ENCODE measurements at regions not wholly inside any gene's neighbourhood (a gene's known extent, or its start where the extent isn't known, plus 50 kb on each side); places are given as distances from the start of the nearest gene placed in this dataset.

DNA sequence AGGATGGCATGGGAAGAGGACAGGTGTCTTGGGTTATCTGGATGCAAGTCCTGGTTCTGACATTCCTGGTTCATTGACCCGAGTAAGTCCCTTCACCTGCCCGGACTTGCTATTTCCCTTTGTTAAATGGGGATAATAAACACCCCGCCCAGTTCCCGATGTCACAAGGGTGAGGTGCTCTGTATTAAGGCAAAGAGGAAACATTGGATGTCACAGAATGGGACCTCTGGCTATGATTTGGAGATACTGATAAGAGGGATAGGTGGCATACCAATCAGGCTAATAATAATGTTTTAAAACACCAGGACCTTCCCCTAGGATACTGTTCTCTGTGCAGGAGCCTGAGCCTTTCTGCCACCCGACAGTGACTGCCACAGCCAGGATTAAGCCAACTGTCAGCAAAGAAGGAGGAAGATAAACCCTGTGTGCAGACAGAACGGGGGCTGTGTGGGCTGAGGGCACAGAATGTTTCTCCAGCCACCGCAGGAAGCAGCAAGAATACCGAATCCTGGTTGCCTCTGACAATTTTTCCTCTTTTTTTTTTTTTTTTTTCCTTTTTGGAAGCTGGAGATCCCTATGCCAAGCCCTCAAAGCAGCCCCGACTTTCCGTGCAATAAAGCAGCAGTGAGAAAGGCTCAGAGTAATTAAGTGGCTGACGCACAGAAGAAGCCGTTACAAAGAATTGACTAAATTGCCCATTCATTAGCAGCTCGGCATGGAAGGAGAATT, 336.6 kb downstream of the SMAD2 start:
- no peak for DNase-seq

DNA sequence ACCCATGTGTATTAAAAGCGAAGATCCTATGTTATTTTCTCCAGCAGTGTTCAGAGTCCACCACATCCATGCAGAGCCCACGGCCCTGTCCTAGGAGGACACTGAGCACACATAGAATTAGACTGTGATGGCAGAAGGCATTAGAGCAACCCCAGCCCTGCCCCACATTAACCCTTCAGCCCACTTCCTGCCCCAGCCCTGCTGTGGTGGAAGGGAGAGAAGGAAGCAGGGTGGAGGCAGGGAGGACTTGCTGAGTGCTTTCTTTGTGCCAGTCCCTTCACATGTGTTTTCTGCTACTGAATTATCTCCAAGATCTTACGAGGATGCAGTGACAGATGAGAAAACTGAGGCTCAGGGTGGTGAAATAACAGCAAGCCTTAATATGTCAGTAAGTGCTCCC, 339.0 kb downstream of the SMAD2 start:
- no peak for DNase-seq

DNA sequence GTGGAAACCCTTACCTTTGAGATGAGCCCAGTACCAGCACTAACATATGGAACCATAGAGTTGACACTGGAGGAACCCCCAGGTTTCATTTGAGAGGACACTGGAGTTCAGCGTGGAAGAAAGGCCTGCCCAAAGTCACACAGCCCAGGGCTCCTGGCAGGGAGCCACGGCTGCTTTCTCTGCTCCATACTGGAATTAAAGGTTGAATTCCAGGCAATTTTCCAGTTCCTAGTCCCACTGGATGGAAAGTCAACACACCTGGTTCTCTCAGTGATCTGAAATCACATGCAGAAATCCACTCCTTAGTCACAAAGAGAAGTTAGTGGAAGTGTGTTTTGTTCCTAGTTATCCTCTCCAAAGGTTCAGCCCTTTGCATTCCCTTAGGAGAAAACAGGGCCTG, 336.1 kb upstream of the SKOR2 start:
- DNase-seq: no peak

DNA sequence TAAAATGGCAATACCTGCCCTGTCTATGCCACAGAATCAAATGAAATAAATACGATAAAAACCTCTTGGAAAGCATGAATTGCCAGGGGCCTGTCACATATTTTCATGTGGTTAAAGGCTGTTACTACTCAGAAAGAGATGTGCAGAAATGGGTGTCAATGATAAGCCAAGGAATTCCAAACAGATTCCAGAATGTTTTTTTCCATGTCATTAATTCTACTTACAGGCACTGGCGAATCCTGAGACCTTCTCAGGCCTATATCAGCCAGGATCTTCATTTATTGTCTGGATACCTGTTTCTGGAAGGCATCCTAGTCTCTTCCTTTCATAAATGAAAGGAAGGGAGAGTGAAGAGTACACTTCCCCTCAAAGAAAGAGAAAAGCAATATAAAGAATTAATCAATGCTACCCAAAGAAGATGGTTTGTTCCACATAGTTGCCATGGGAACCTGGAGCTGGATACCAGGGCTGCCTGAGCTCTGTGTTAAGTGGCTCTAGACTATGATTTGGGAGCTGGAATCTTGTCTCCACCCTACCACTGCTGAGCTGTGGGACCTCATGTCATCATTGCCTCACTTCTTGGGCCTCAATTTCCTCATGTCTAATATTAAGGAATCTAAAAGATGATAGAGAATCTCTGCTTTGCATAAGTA, 335.1 kb upstream of the SKOR2 start:
- no peak for DNase-seq

DNA sequence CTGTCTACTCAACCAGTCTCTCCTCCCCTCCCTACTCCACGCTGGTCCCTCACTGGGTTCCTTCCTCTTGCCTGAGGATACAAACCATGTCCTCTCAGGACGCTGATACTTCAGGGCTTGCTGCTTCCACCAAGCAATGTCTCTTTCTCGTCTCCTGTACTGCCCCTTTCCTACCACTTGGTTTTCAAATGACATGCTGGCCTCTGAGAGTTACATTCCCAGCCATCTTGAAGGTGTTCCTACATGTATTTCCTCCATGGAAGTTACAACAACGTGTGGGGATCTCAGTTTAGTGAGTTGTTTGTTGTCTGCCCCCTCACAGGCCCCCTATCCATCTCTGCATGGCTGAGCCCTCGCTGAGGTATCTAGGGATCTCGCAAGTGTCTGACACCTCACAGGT, 334.5 kb upstream of the SKOR2 start:
- no peak for DNase-seq

DNA sequence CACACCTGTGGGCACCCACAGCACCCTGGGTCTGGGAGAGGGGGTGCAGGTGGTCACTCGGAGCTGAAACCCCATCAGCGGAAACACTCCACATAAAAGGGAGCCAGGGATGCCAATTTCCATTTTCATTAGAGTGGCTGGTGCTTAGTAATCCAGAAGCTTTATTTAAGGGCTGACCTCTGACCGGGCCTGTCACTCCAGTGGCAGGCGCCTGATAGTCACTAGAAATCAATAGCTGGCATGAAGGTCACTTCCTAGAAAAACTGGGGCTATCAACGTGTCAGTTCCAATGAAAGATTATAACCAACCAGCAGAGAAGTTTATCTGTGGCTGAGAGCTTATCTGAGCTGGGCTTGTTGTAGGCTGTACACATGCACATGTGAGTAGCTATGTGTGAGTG, 333.7 kb upstream of the SKOR2 start:
- peak; percentile 2 for DNase-seq

DNA sequence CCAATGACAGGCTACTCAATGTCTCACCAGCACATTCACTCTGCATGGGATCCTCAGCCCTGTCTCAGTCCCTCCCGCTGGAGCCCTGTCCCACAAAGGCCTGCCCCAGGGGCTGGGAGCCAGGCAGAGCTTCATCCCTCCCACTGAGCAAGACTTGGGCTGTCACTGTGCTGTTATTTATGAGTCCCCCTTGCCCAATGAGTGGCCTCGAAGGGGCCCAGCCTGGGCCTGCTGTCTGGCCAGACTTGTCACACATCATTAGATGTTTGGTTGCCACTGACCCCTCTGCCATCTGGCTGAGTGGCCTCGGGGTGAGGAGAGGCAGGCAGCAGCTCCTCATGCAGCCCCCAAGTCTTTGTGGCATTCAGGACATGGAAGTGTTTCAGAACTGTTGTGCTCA, 330.6 kb upstream of the SKOR2 start:
- DNase-seq: no peak

DNA sequence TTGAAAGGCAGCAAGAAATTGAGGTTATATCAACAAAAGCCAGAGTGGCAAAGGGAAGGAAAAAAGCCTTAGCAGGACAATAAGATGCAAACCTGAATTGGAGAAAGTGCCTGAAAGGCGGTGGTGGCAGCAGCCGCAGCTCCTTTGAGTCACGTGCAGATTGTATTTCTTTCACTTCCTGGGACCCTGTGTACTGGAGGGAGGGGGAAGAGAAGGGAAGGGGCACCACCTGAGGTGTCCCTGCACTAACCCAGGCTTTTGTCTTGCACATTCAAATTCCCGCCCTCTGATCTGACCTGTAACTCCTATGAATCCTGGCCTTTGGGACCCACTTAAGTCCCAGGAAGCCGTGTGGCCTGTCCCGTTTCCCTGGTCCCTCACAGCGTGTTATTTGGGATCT, 326.1 kb upstream of the SKOR2 start:
- no peak for DNase-seq

DNA sequence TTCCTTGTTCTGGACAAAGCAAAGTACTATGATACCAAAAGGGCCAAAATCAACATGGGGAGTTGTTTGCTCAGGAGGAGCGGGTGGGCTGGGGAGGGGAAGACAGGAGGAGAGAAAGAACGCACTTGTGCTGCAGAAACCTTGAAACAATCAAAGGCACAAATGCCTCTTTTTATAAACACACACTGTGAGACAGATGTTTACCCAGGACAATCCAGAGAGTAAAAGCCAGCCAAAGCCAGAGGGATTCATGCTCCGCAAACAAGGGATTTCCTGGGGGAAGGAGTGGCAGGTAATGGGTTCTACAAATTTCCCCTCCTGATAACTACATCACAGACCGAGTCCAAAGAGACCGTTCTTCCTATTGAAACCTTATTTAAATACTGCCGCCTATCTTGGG, 323.5 kb upstream of the SKOR2 start:
- DNase-seq: no peak

DNA sequence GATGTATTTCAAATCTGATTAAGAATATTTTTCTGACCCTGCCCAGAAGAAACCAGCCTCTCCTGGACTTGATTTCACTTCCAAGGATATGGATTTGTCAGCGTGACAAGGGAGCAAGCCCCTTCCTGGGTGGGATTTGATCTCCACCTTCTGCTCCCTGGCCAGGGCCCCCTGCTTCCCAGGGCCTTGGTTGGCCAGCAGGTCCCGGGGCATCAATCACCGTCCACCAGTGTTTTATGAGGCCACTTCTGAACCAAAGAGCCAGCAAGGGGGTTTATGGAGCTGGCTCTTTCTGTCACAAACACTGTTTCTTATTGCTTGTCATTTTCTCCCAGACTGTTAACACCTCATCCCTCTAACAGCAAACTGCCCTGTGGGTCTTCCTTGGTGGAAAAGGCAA, 320.5 kb upstream of the SKOR2 start:
- no peak for DNase-seq

DNA sequence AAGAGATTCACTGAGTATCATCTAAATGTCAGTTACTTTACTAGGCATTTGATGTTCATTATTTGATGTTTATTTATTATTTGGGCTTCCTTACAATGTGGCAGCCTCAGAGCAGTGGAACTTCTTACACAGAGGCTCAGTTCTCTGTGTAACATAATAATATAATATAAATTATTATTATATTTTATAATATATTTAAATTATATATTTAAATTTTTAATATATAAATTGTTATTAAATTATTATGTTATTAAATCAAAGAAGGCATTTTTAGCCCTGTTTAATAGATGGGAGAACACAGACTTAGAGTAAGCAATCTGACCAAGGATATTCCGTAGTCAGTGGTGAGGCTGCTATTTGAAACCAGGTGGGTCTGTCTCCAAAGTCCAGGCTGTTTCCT, 315.3 kb upstream of the SKOR2 start:
- DNase-seq: no peak

DNA sequence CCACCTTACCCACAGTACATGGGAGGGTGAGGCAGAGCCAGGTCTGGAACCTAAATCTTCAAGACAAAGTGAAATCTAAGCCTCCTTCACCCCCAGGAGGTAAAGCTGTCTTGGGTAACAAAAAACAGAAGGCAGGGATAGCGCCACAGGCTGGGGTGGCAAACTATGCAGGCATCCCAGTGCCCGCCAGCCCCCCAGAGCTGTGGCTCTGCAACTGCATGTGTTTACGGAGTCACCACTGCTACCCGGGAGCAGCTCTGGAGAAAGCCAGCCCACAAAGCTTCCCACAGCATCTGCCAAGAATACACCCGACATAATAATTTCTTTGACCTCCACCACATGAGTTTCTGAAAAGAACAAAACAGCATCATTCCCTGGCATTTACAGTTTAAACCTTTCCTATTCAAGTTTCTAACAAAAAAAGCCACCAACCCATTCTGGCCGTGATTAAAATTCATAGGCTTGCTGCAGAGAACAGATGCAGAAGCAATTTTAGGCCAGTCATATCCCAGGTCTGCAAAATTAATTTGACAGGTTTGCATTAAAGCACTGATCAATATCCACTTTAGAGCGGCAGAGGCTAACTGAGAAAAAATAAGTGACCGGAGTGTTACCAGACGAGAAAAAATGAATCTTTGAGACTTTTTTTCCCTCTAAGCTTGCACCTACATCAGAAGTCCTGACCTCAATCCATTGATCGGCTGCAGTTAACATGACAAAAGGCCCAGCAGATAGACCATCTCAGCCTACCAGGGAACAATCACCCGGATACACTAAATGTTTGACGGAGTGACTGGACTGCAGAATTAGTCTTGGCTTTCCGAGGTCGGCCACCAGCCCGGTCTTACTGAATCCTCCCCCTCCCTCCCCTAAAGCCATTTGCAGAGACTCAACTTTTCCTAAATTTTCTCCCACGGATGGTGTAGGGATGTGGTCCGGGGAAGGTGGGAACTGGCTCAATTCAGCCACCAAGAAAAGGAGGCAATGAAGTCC, 309.6 kb upstream of the SKOR2 start:
- DNase-seq: no peak

DNA sequence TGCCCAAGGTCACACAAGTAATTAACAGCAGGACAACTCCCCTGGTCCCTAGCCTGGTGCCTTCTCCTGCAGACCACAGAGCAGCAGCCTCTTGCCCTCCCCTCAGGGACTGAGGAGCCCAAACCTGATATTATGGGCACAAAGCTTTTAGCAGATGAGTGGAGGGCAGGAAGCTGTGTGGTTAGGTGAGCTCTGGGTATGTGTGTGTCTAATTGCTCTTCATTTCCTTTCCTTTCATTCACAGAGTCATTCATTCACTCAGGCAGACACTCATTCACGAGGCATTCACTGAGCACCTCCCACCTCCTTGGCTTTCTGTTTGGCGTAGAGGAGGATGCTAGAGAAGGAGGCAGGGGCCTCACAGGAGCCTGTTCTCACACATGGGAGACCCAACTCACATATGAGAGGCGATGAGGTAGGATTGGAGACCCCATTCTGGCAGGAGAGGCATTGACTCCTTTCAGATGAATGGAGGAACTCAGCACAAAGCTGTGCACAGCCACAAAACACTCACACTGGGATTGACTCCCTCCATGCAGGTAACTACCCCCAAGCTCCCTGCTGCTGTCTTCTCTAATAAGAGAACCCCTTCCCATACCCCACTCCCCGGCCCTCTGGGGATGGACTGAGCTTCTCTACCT, 306.8 kb upstream of the SKOR2 start:
- no peak for DNase-seq

DNA sequence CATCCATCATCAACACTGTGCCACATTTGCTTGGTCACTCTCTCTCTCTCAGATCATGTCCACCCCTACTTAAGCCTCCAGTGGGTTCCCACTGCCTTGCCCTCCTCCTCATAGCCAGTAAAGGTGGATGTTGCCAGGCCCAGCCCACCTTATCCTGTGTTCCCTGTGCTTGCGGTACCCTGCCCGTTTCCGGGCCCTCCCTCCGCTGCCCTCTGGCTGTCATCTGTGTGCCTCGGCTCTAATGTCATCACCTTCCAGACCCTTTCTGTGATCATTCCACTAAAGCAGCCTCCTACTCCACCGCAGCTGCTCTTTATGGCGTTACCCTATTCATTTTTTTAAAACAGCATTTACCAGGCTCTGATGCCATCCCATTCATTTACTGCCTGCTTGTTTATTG, 305.7 kb upstream of the SKOR2 start:
- DNase-seq: no peak

DNA sequence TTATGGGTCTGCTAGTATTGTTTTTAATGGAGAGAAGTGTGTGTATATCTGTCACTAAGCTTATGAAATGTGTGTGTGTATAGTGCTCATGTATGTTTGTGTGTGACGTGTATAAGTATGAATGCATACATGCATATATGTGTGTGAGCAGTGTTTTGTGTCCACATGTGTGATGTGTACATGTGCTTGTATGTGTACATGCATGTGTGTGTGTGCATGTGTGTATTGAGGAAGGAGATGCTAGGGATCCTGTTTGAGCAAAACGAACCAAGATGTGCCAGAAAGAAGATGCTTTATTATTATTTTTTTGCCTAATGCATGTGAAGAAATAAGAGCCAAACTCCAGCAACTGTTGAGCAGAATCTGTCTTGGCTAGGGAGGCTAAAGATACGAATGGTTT, 301.3 kb upstream of the SKOR2 start:
- DNase-seq: no peak

DNA sequence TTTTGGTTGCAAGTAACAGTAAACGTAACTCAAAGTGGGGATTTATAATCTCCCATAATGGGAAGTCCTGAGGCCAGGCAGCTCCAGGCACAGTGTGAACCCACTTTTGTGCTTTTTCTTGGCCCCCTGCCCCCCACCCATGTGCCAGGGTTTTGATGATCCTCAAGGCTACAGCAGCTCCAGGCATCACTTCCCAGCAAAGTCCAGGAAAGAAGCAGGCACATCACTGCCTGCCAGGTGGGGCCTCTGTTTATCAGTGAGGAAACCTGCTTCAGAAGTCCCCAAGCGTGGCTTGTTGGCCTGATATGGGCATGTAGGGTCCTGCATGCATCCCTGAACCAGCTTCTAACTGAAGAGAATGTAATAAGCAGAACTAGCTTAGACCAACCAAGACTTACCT, 299.2 kb upstream of the SKOR2 start:
- DNase-seq: no peak

DNA sequence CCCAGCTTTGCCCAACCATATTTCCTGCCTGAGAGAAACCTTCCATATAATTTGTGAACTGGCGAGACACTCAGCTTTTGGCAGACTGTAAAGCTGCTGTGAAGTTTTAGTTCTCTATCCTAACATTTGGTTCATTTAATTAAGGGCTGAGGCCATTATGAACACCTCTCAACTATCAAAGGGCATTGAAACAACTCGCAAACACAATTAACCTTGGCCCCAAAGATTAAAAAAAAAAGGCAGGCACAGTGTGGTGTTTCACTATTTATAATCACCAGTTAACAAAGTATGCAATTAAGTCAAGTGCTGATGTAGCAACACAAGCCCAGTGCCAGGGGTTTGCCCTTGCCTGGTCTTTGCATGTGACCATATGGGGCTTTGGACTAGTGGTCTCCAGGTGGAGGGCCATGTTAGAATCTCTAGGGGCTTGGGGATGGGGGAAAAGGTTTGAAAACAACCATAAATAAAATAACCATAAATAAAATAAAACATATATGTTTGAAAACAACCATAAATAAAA, 297.6 kb upstream of the SKOR2 start:
- DNase-seq: no peak

DNA sequence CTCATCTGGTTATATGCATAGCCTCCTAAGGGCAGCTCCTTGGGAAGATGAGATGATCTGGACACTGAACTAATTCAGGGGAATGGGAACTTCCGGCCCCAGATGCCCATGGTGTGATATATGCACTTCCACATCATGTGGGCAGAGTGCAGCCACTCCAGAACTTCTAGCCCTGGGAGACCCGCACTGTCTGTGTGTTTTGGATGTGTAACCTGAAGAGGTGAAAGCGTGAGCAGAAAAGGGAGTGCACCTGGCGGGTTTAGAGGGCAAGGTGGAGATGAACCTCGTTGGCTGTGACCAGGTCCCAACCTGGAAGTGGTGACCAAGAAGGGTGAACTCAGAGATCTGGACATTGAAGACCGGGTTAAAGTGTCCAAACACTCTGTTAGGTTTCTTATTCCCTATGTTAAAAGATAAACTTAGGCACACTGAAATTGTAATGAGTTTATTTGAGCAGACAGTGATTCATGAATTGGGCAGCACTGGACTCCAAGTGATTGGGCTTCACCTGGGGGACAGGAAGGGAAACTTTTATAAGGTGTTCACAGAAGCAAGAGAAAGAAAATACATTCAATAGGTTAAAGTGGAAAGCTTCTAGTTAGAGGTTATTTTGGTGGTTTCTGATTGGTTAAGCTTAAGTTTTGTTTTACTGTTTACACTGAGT, 296.2 kb upstream of the SKOR2 start:
- no peak for DNase-seq

DNA sequence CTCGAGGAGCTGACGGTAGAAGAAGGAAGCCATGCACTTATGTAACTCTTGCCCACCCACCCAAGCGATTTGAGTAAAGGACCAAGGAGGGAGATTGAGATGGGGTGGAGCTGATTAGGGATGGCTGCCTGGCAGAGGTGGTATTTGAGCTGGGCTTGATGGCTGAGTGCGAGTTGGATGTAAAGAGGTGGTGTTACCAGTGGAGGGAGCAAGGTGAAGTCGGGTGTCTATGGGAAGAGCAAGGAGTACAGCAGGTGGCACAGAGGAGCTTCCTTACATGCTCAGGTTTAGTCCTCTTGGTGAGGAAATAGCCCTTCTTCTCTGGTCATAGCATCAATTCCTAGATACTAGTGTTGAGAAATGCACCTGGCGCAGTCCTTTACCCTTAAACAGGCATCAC, 294.2 kb upstream of the SKOR2 start:
- no peak for DNase-seq

DNA sequence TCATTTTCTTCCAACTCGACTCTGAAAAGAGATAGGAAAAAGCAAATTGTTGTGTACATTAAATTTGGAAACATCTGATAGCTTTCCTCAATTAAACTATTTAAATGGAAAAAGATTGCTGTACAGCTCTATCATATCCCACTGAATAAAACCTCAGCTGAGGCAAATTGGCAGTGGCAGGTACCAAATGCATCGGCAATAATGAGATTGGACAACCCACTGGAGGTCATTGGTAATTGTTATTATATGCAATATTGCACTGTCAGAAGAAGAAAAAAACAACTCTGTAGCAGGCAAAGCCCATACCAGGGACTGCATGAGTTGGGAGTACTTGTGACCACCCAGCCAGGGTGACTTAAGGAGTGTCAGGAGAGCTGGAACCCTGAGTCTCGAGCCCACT, 291.6 kb upstream of the SKOR2 start:
- DNase-seq: no peak

DNA sequence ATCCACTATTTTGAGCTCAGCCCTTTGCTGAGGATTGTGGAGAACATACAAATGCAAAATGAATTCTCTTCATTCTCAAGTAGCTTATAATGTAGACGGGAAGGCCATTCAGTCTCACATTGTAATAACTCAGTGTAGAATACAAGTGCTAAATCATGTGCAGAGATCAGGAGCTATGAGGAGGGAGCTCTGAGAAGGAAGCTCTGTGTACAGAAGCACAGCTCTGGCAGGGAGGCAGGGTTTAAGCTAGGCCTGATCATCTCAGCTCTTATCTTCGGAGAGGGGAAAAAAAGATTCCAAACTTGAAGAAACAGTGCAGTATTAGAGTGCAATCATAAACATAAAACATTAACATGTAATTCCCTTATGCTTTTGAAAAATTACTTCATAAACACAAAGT, 291.1 kb upstream of the SKOR2 start:
- DNase-seq: no peak

DNA sequence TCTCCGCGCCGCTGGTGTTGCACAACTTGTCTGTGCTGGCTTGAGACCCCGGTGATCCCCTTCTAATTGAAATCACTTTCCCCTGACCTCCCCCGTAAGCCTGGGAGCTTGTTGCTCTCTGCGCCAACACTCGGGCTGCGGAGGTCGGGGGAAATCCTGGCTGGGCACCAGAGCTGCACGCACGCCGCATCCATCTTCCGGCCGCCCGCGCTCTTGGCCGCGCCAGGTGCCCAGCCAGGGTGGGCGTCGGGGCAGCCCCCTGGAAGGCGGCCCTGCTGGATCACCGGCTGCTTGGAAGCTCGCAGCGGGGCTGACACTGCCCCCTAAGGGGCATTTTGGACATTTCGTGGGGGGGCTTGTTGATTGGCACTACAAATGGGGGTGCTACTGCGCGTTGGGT, 280.3 kb upstream of the SKOR2 start:
- no peak for DNase-seq

DNA sequence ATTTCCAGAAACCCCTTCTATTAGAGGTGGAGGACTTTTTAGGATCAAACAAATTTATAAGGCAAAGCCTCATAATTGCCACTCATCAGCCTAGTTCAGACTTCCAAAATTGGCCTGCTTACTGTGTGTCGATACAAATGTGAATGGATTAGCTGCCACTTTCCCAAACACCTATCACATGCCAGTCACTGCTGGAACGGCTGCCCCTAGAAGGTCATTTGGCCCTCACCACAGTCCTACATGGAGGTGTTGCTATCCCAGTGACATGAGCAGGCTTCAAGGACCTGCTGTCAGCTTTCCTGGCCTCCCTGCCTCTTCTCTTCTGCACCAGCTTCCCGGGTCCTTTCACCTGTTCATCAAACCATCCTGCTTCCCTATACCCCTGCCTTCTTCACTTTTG, 279.2 kb upstream of the SKOR2 start:
- DNase-seq: no peak
